Sigmoid colon (tissue), 6 donors: ENCODE measurements at regions not wholly inside any gene's neighbourhood (a gene's known extent, or its start where the extent isn't known, plus 50 kb on each side); places are given as distances from the start of the nearest gene placed in this dataset.

ENCODE experiments used
- DNase-seq: peaks from one replicate; pipeline ENCODE4 v3.0.0-alpha.2; 2019
- H3K27ac ChIP-seq, 4 donors: fragments of 200-600 bp; sonication (generic); one replicate each; pipeline ENCODE4 v1.5.1; 2016 to 2019; ENCODE audit warnings: mild to moderate bottlenecking in 1 of 4
- H3K27me3 ChIP-seq, 3 donors: fragments of 200-600 bp; sonication (generic); one replicate each; pipeline ENCODE4 v1.5.1; 2019; ENCODE audit warnings: mild to moderate bottlenecking in 1 of 3
- H3K36me3 ChIP-seq, 4 donors: fragments of 200-600 bp; sonication (generic); one replicate each; pipeline ENCODE4 v1.5.1; 2016 to 2019
- H3K4me1 ChIP-seq, 4 donors: fragments of 200-600 bp; sonication (generic); one replicate each; pipeline ENCODE4 v1.5.1; 2017 to 2019
- H3K4me3 ChIP-seq, 4 donors: fragments of 200-600 bp; sonication (generic); one replicate each; pipeline ENCODE4 v1.5.1; 2017 to 2019; ENCODE audit warnings: mild to moderate bottlenecking in 2 of 4, moderate library complexity in 1 of 4
- H3K9me3 ChIP-seq, 4 donors: fragments of 200-600 bp in 3 of 4; sonication (generic) in 3 of 4; one replicate each; pipeline versions ENCODE4 v1.5.1 to v1.6.1; 2013 to 2019
- CTCF ChIP-seq, 4 experiments: fragments of 450-650 bp in 3 of 4; fragments of 200-600 bp in 1 of 4; IDR thresholded peaks; one replicate each; pipeline ENCODE4 v1.5.1; 2016 to 2019; ENCODE audit warnings: antibody characterized with exemption in 4 of 4, mild to moderate bottlenecking in 3 of 4, moderate library complexity in 2 of 4
- EP300 ChIP-seq, 4 donors: sonication (generic); formaldehyde crosslinking; IDR thresholded peaks; one replicate each; pipeline ENCODE4 v1.6.1; 2017; ENCODE audit warnings: antibody characterized with exemption in 4 of 4
- POLR2A ChIP-seq, 2 donors: fragments of 450-650 bp; IDR thresholded peaks; one replicate each; pipeline ENCODE4 v1.6.1; 2016; ENCODE audit warnings: antibody characterized with exemption in 2 of 2, mild to moderate bottlenecking in 2 of 2, moderate library complexity in 2 of 2
- POLR2AphosphoS5 ChIP-seq, 4 donors: sonication (generic); formaldehyde crosslinking; IDR thresholded peaks; one replicate each; pipeline ENCODE4 v1.6.1; 2017; ENCODE audit warnings: antibody characterized with exemption in 4 of 4
- WGBS, 2 donors: extraction: QIAGEN DNeasy Blood & Tissue Kit; methylation state at CpG; one replicate each; pipeline ENCODE4 v1.1.7; 2013; 5-methylcytosine and 5-hydroxymethylcytosine counted together
- intact Hi-C: fragments of 100-400 bp; cut with DNase I; formaldehyde crosslinking; loops from one replicate; pipeline ENCODE4 v1.15.1; 2023
- donor health status: healthy with polysubstance abuse.
- donor health status: healthy.

DNA sequence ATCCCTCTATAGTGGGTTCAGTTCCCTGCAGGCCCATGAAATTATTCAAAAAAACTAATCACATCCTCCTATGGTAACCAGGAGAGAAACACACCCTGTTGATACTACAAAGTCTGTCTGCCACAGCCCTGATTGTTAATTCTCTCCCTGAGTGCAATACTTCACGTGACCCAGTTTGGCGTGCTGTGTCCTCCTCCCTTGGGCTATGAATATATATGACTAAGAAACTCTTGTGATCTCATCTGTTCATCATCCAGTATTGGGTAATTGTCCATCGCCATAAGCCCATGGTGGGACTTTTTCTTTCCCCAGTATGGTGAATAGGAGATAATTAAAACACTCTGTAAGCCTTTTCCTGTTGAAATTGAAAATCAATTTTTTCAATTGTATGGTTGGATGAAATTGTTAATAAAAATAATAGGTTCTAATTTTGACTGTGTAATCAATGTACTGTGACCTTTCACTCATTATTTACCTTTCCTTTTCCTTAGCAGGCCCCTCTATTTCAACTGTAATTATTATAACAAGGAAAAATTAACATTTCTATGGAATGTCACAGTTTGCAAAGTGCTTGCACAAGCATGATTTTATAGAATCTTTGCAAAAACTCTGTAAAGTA, 1822.6 kb downstream of the SUCLG1 start:
- H3K4me3 ChIP-seq: no peak overlapping the region
- DNase-seq: no peak
- TF ChIP-seq EP300 (IDR thresholded peaks at IDR 0.05): no peak
- TF ChIP-seq POLR2A (IDR thresholded peaks at IDR 0.05): no peak
- TF ChIP-seq CTCF (IDR thresholded peaks at IDR 0.05): no peak
- TF ChIP-seq POLR2AphosphoS5 (IDR thresholded peaks at IDR 0.05): no peak
- peaks cover 0 to 4% (median 0%) of the 10 kb centered on the region in 4 donors for H3K9me3 ChIP-seq
- no peaks in the 10 kb centered on the region for H3K27me3 ChIP-seq
- no peaks in the 10 kb centered on the region for H3K4me1 ChIP-seq
- no peak overlapping the region for H3K27ac ChIP-seq
- intact Hi-C loops: no loop called here
- WGBS, 2 donors: 88% methylated on average over 3 of the region's 3 CpGs
- no peaks in the 10 kb centered on the region for H3K36me3 ChIP-seq

- intact Hi-C loops: no loop called here
- Histone ChIP-seq H3K9me3 (peaks cover 0 to 2% (median 0%) of the 10 kb centered on the region in 4 donors), H3K4me1 (no peaks in the 10 kb centered on the region), H3K36me3 (no peaks in the 10 kb centered on the region), H3K27ac (no peak overlapping the region), H3K27me3 (no peaks in the 10 kb centered on the region), H3K4me3 (no peak overlapping the region)
- no peak for DNase-seq
- no peak for TF ChIP-seq CTCF (IDR thresholded peaks at IDR 0.05)
- TF ChIP-seq POLR2AphosphoS5 (IDR thresholded peaks at IDR 0.05): no peak
- no peak for TF ChIP-seq POLR2A (IDR thresholded peaks at IDR 0.05)
- TF ChIP-seq EP300 (IDR thresholded peaks at IDR 0.05): no peak
Measured at GRCh38 chr2:82599021-82599420, 1860.1 kb downstream of the SUCLG1 start.

- Histone ChIP-seq H3K36me3 (no peaks in the 10 kb centered on the region), H3K9me3 (peaks cover 0 to 2% (median 0%) of the 10 kb centered on the region in 4 donors), H3K27me3 (no peaks in the 10 kb centered on the region), H3K4me1 (no peaks in the 10 kb centered on the region), H3K4me3 (no peak overlapping the region), H3K27ac (no peak overlapping the region)
- WGBS, 2 donors: 88 to 97% methylated on average over 1 of the region's 1 CpG
- no peak for TF ChIP-seq POLR2AphosphoS5 (IDR thresholded peaks at IDR 0.05)
- intact Hi-C loops: no loop called here
- no peak for DNase-seq
Measured at GRCh38 chr2:82596581-82596980, 1862.5 kb downstream of the SUCLG1 start.

DNA sequence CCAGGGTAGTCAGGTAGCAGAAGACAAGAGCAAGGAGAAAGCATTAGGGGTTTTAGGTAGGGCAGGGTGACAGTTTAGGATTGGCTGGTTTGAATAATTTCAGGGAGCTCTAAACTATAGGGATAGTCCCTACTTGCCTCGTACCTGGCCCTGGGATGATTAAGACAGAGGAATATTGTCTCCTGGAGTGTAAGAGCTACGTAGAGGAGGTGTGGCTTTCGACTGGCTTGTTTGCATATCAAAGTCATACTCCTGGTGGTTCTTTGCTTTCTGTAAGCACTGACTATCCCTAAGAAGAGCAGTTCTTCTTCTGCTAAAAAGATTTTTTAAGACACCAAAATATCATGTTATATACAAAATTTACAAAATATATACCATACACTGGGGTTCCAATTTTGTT, 1867.4 kb downstream of the SUCLG1 start:
- WGBS, 2 donors: 38 to 72% methylated on average over 3 of the region's 3 CpGs

GRCh38 chr2:82576656-82577055, 1882.4 kb downstream of the SUCLG1 start:
- Histone ChIP-seq H3K4me1 (no peaks in the 10 kb centered on the region), H3K36me3 (no peaks in the 10 kb centered on the region), H3K27ac (no peak overlapping the region), H3K9me3 (no peaks in the 10 kb centered on the region), H3K4me3 (no peak overlapping the region), H3K27me3 (no peaks in the 10 kb centered on the region)
- no peak for DNase-seq
- intact Hi-C loops: no loop called here
- TF ChIP-seq POLR2A (IDR thresholded peaks at IDR 0.05): no peak
- no peak for TF ChIP-seq CTCF (IDR thresholded peaks at IDR 0.05)
- TF ChIP-seq EP300 (IDR thresholded peaks at IDR 0.05): no peak
- TF ChIP-seq POLR2AphosphoS5 (IDR thresholded peaks at IDR 0.05): no peak

More for the DNA sequence above, 1867.4 kb downstream of the SUCLG1 start:
- intact Hi-C loops: no loop called here
- Histone ChIP-seq H3K27ac (no peak overlapping the region), H3K36me3 (no peaks in the 10 kb centered on the region), H3K4me3 (no peak overlapping the region), H3K4me1 (no peaks in the 10 kb centered on the region), H3K9me3 (no peaks in the 10 kb centered on the region), H3K27me3 (no peaks in the 10 kb centered on the region)
- TF ChIP-seq POLR2AphosphoS5 (IDR thresholded peaks at IDR 0.05) (no peak), EP300 (IDR thresholded peaks at IDR 0.05) (no peak), CTCF (IDR thresholded peaks at IDR 0.05) (no peak), POLR2A (IDR thresholded peaks at IDR 0.05) (no peak)
- DNase-seq: no peak
